Fibroblast of the aortic adventitia (primary cell): ENCODE measurements at regions not wholly inside any gene's neighbourhood (a gene's known extent, or its start where the extent isn't known, plus 50 kb on each side); places are given as distances from the start of the nearest gene placed in this dataset.

ENCODE experiments used
- DNase-seq: peaks from one replicate; pipeline ENCODE4 v3.0.0-alpha.2; 2010; ENCODE audit warnings: low read depth
- H3K4me3 ChIP-seq: 2 replicates; pipeline ENCODE4 v1.5.1; 2011; ENCODE audit warnings: low read depth, mild to moderate bottlenecking, control low read depth, low read length, moderate library complexity
- CTCF ChIP-seq: IDR thresholded peaks from 2 replicates; pipeline ENCODE4 v1.5.1; 2011; ENCODE audit warnings: mild to moderate bottlenecking, low read length, control low read depth, inconsistent platforms; ENCODE audit not compliant: insufficient read depth

- no peak for DNase-seq
- H3K4me3 ChIP-seq, result no peak overlapping the region
- no peak for TF ChIP-seq CTCF
Measured at GRCh38 chr3:72102112-72102616, 317.2 kb upstream of the PROK2 start.

GRCh38 chr3:72101494-72101893 lies 316.5 kb upstream of the PROK2 start:
- DNase-seq, result no peak
- H3K4me3 ChIP-seq, result no peak overlapping the region
- no peak for TF ChIP-seq CTCF

- peak; percentile 70 for DNase-seq
- no peak for TF ChIP-seq CTCF
- peak overlapping the region; percentile 54 for H3K4me3 ChIP-seq
Measured at GRCh38 chr3:72100601-72101187, 315.7 kb upstream of the PROK2 start.

- no peak for DNase-seq
- H3K4me3 ChIP-seq, result no peak overlapping the region
- TF ChIP-seq CTCF, result no peak
Measured at GRCh38 chr3:72100080-72100511, 315.1 kb upstream of the PROK2 start.

GRCh38 chr3:72099326-72100079 lies 314.6 kb upstream of the PROK2 start:
- no peak overlapping the region for H3K4me3 ChIP-seq
- TF ChIP-seq CTCF, result no peak
- no peak for DNase-seq

- TF ChIP-seq CTCF, result no peak
- no peak overlapping the region for H3K4me3 ChIP-seq
- no peak for DNase-seq
Measured at GRCh38 chr3:72097053-72097452, 312.1 kb upstream of the PROK2 start.
